Activated naive CD8-positive, alpha-beta T cell treated with anti-CD3 and anti-CD28 coated beads for 36 hours (primary cell): ENCODE measurements at regions not wholly inside any gene's neighbourhood (a gene's known extent, or its start where the extent isn't known, plus 50 kb on each side); places are given as distances from the start of the nearest gene placed in this dataset.

Experiments
- DNase-seq: peaks from one replicate; pipeline ENCODE4 v3.0.0; 2021
- H3K27ac Mint-ChIP-seq: one replicate; pipeline ENCODE4 v1.8.0; 2022; ENCODE audit warnings: mild to moderate bottlenecking, moderate library complexity, mixed read lengths
- H3K27me3 Mint-ChIP-seq: one replicate; pipeline ENCODE4 v1.8.0; 2022; ENCODE audit warnings: mild to moderate bottlenecking, mixed read lengths
- H3K36me3 Mint-ChIP-seq: one replicate; pipeline ENCODE4 v1.8.0; 2021; ENCODE audit warnings: mild to moderate bottlenecking, mixed read lengths
- H3K4me1 Mint-ChIP-seq: one replicate; pipeline ENCODE4 v1.8.0; 2021; ENCODE audit warnings: mixed read lengths
- H3K4me3 Mint-ChIP-seq: one replicate; pipeline ENCODE4 v1.8.0; 2022; ENCODE audit warnings: mild to moderate bottlenecking, moderate library complexity, mixed read lengths
- H3K9me3 Mint-ChIP-seq: one replicate; pipeline ENCODE4 v1.8.0; 2022; ENCODE audit warnings: mixed read lengths

- Mint-ChIP-seq H3K9me3 (peaks cover 15% of the 10 kb centered on the region), H3K36me3 (peaks cover 14% of the 10 kb centered on the region), H3K27ac (peak overlapping the region; percentile 79), H3K4me1 (peaks cover 55% of the 10 kb centered on the region), H3K27me3 (no peaks in the 10 kb centered on the region), H3K4me3 (no peak overlapping the region)
- no peak for DNase-seq
These were observed 127.0 kb downstream of the CHSY1 start for GRCh38 chr15:101124731-101125451.

GRCh38 chr15:101123222-101123910 lies 128.5 kb downstream of the CHSY1 start:
- peaks cover 8% of the 10 kb centered on the region for H3K9me3 Mint-ChIP-seq
- DNase-seq: no peak
- H3K27me3 Mint-ChIP-seq: no peaks in the 10 kb centered on the region
- no peak overlapping the region for H3K4me3 Mint-ChIP-seq
- H3K36me3 Mint-ChIP-seq: peaks cover 10% of the 10 kb centered on the region
- H3K4me1 Mint-ChIP-seq: peaks cover 50% of the 10 kb centered on the region
- H3K27ac Mint-ChIP-seq: peak overlapping the region; percentile 1

- DNase-seq: no peak
- H3K27me3 Mint-ChIP-seq: no peaks in the 10 kb centered on the region
- H3K27ac Mint-ChIP-seq: no peak overlapping the region
- no peak overlapping the region for H3K4me3 Mint-ChIP-seq
- H3K9me3 Mint-ChIP-seq: peaks cover 3% of the 10 kb centered on the region
- peaks cover 5% of the 10 kb centered on the region for H3K36me3 Mint-ChIP-seq
- peaks cover 44% of the 10 kb centered on the region for H3K4me1 Mint-ChIP-seq
These were observed 129.0 kb downstream of the CHSY1 start for GRCh38 chr15:101122806-101123205.

DNA sequence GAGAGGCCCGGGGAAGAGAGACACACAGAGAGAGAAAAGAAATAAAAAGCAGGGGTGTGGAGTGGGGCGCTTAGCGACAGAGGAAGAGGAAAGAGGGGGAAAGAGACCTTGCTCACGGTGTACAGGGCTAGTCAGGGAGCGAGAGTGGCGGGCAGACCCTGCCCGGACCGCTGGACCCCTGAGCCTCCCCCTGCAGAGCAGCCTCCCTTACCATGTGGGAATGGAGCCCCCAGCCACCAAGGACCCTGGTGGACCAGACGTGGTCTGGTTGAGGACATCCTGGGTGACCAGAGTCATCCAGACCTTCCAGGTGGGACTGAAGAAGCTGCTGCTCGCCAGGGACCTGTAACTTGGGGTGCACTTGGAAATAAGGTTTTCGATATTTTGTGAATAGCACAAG lies 129.6 kb downstream of the CHSY1 start:
- no peak overlapping the region for H3K27ac Mint-ChIP-seq
- H3K36me3 Mint-ChIP-seq: peaks cover 2% of the 10 kb centered on the region
- H3K9me3 Mint-ChIP-seq: no peaks in the 10 kb centered on the region
- no peak overlapping the region for H3K4me3 Mint-ChIP-seq
- no peaks in the 10 kb centered on the region for H3K27me3 Mint-ChIP-seq
- DNase-seq: no peak
- peaks cover 39% of the 10 kb centered on the region for H3K4me1 Mint-ChIP-seq

- Mint-ChIP-seq H3K27ac (peak overlapping the region; percentile 31), H3K36me3 (peaks cover 2% of the 10 kb centered on the region), H3K4me1 (peaks cover 32% of the 10 kb centered on the region), H3K27me3 (no peaks in the 10 kb centered on the region), H3K4me3 (no peak overlapping the region), H3K9me3 (no peaks in the 10 kb centered on the region)
- DNase-seq: peak; percentile 21
These were observed 130.2 kb downstream of the CHSY1 start for GRCh38 chr15:101121511-101122090.

- Mint-ChIP-seq H3K36me3 (peaks cover 2% of the 10 kb centered on the region), H3K4me1 (peaks cover 32% of the 10 kb centered on the region), H3K9me3 (no peaks in the 10 kb centered on the region), H3K27me3 (no peaks in the 10 kb centered on the region), H3K4me3 (no peak overlapping the region), H3K27ac (no peak overlapping the region)
- DNase-seq: no peak
These were observed 130.9 kb downstream of the CHSY1 start for GRCh38 chr15:101120987-101121386.

GRCh38 chr15:101120473-101120872 lies 131.4 kb downstream of the CHSY1 start:
- Mint-ChIP-seq H3K9me3 (no peaks in the 10 kb centered on the region), H3K36me3 (peaks cover 2% of the 10 kb centered on the region), H3K4me3 (no peak overlapping the region), H3K27ac (no peak overlapping the region), H3K27me3 (no peaks in the 10 kb centered on the region), H3K4me1 (peaks cover 30% of the 10 kb centered on the region)
- no peak for DNase-seq
